ENCODE measurements at regions not wholly inside any gene's neighbourhood (a gene's known extent, or its start where the extent isn't known, plus 50 kb on each side); places are given as distances from the start of the nearest gene placed in this dataset.
"Not testable (repeated sequence)": the region's sequence is repeated elsewhere in the genome, so short reads cannot be mapped to it uniquely, and the experiment has no call there.

- DNase-seq (ENCODE audit: low read depth, low spot score), result no peak
Measured at GRCh38 chr5:125236981-125237380, 490.5 kb upstream of the ZNF608 start.

GRCh38 chr5:125244531-125244930, 498.1 kb upstream of the ZNF608 start:
- no peak for DNase-seq (ENCODE audit: low read depth, low spot score)

- no peak for DNase-seq (ENCODE audit: low read depth, low spot score)
Measured at GRCh38 chr5:125245216-125245615, 498.8 kb upstream of the ZNF608 start.

- no peak for DNase-seq (ENCODE audit: low read depth, low spot score)
Measured at GRCh38 chr5:125249400-125249799, 503.0 kb upstream of the ZNF608 start.

GRCh38 chr5:125251703-125252102, 505.3 kb upstream of the ZNF608 start:
- DNase-seq (ENCODE audit: low read depth, low spot score), result no peak

- not testable (repeated sequence) for DNase-seq (ENCODE audit: low read depth, low spot score)
Measured at GRCh38 chr5:125253634-125254033, 507.2 kb upstream of the ZNF608 start.

- DNase-seq (ENCODE audit: low read depth, low spot score), result no peak
Measured at GRCh38 chr5:125254267-125254666, 507.8 kb upstream of the ZNF608 start.

- DNase-seq (ENCODE audit: low read depth, low spot score), result no peak
Measured at GRCh38 chr5:125256296-125256695, 509.9 kb upstream of the ZNF608 start.

- no peak for DNase-seq (ENCODE audit: low read depth, low spot score)
Measured at GRCh38 chr5:125257057-125257972, 510.9 kb upstream of the ZNF608 start.

GRCh38 chr5:125257997-125258396, 511.6 kb upstream of the ZNF608 start:
- DNase-seq (ENCODE audit: low read depth, low spot score), result no peak

GRCh38 chr5:125258615-125259014, 512.2 kb upstream of the ZNF608 start:
- DNase-seq (ENCODE audit: low read depth, low spot score), result no peak

- no peak for DNase-seq (ENCODE audit: low read depth, low spot score)
Measured at GRCh38 chr5:125261505-125262250, 515.2 kb upstream of the ZNF608 start.

- no peak for DNase-seq (ENCODE audit: low read depth, low spot score)
Measured at GRCh38 chr5:125262782-125263181, 516.3 kb upstream of the ZNF608 start.

- DNase-seq (ENCODE audit: low read depth, low spot score), result no peak
Measured at GRCh38 chr5:125263356-125263755, 516.9 kb upstream of the ZNF608 start.

- DNase-seq (ENCODE audit: low read depth, low spot score), result no peak
Measured at GRCh38 chr5:125266106-125266505, 519.7 kb upstream of the ZNF608 start.

GRCh38 chr5:125267636-125268248, 521.3 kb upstream of the ZNF608 start:
- no peak for DNase-seq (ENCODE audit: low read depth, low spot score)

- DNase-seq (ENCODE audit: low read depth, low spot score), result no peak
Measured at GRCh38 chr5:125269926-125270325, 523.5 kb upstream of the ZNF608 start.

- no peak for DNase-seq (ENCODE audit: low read depth, low spot score)
Measured at GRCh38 chr5:125272357-125272756, 525.9 kb upstream of the ZNF608 start.

- no peak for DNase-seq (ENCODE audit: low read depth, low spot score)
Measured at GRCh38 chr5:125274211-125274610, 527.8 kb upstream of the ZNF608 start.

GRCh38 chr5:125274938-125275724, 528.7 kb upstream of the ZNF608 start:
- peak; percentile 67 for DNase-seq (ENCODE audit: low read depth, low spot score)

GRCh38 chr5:125275725-125276090, 529.3 kb upstream of the ZNF608 start:
- no peak for DNase-seq (ENCODE audit: low read depth, low spot score)

- DNase-seq (ENCODE audit: low read depth, low spot score), result no peak
Measured at GRCh38 chr5:125276096-125276495, 529.7 kb upstream of the ZNF608 start.
